ENCODE measurements at regions not wholly inside any gene's neighbourhood (a gene's known extent, or its start where the extent isn't known, plus 50 kb on each side); places are given as distances from the start of the nearest gene placed in this dataset.

- H3K4me1 ChIP-seq = no peaks in the 10 kb centered on the region
- TF ChIP-seq CTCF (IDR thresholded peaks at IDR 0.05) (no peak), POLR2A (IDR thresholded peaks at IDR 0.05) (no peak), POLR2AphosphoS5 (IDR thresholded peaks at IDR 0.05) (no peak)
- no peaks in the 10 kb centered on the region for H3K36me3 ChIP-seq
- H3K9me3 ChIP-seq = peaks cover 0 to 9% of the 10 kb centered on the region in 2 donors
- intact Hi-C loops (cut with DNase I; ENCODE audit: low total_unique reads) = no loop called here
- peaks cover 0 to 4% of the 10 kb centered on the region in 2 donors for H3K27me3 ChIP-seq
- no peak for DNase-seq (ENCODE audit: low spot score in 2 of 2)
- no peak overlapping the region for H3K27ac ChIP-seq
- no peak overlapping the region for H3K4me3 ChIP-seq
Measured at GRCh38 chr21:36554411-36555157, 74.7 kb upstream of the CLDN14 start.

DNA sequence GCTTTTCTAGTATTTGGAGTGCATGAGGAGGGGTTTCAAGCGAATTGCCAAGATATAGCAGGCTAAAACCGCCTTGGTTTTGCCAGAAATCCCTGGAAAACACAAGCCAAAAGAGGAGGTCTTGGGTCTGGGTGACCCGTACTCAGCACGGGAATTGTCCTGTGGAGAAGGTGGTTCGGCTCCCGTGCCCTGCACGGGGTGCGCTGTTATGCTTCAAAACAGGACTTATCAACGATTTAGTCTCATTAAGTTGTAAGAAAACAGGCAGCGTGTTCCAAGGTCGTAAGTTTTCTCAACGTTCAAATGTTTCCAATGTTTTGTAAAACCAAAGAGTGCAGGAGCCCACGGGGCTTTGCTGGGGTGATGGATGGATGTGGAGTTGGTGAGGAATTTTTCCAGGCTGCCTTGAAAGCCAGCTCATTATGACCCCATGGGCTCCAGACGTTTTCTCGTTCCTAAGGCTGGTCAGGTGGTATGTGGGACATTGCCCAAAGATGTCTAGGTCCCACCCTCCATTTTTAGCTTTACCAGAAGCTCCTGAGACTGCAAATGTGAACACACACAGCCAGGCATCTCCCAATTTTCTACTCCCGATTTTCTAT lies 75.4 kb upstream of the CLDN14 start:
- no peak for TF ChIP-seq POLR2AphosphoS5 (IDR thresholded peaks at IDR 0.05)
- no peak for TF ChIP-seq CTCF (IDR thresholded peaks at IDR 0.05)
- Histone ChIP-seq H3K27ac (no peak overlapping the region), H3K9me3 (peaks cover 0 to 9% of the 10 kb centered on the region in 2 donors), H3K4me3 (no peak overlapping the region), H3K36me3 (no peaks in the 10 kb centered on the region), H3K4me1 (no peaks in the 10 kb centered on the region), H3K27me3 (peaks cover 0 to 4% of the 10 kb centered on the region in 2 donors)
- no peak for DNase-seq (ENCODE audit: low spot score in 2 of 2)
- intact Hi-C loops (cut with DNase I; ENCODE audit: low total_unique reads) = no loop called here

GRCh38 chr21:36557316-36557715 lies 77.4 kb upstream of the CLDN14 start:
- peaks cover 0 to 9% of the 10 kb centered on the region in 2 donors for H3K9me3 ChIP-seq
- peaks cover 0 to 4% of the 10 kb centered on the region in 2 donors for H3K27me3 ChIP-seq
- H3K4me1 ChIP-seq = no peaks in the 10 kb centered on the region
- no peak for DNase-seq (ENCODE audit: low spot score in 2 of 2)
- intact Hi-C loops (cut with DNase I; ENCODE audit: low total_unique reads) = no loop called here
- TF ChIP-seq POLR2AphosphoS5 (IDR thresholded peaks at IDR 0.05) (no peak), CTCF (IDR thresholded peaks at IDR 0.05) (no peak), POLR2A (IDR thresholded peaks at IDR 0.05) (no peak)
- H3K4me3 ChIP-seq = no peak overlapping the region
- no peak overlapping the region for H3K27ac ChIP-seq
- H3K36me3 ChIP-seq = no peaks in the 10 kb centered on the region

- no peak for DNase-seq (ENCODE audit: low spot score in 2 of 2)
Measured at GRCh38 chr21:36560933-36561575, 81.1 kb upstream of the CLDN14 start.

More at GRCh38 chr21:36560933-36561575, 81.1 kb upstream of the CLDN14 start:
- Histone ChIP-seq H3K36me3 (no peaks in the 10 kb centered on the region), H3K9me3 (peaks cover 0 to 9% of the 10 kb centered on the region in 2 donors), H3K27ac (no peak overlapping the region), H3K4me3 (no peak overlapping the region), H3K4me1 (no peaks in the 10 kb centered on the region), H3K27me3 (peaks cover 0 to 1% of the 10 kb centered on the region in 2 donors)
- intact Hi-C loops (cut with DNase I; ENCODE audit: low total_unique reads) = loop anchor here (10.0 kb wide), 1 partner anchor 1124 kb away; no protein-coding TSS in a partner anchor
- TF ChIP-seq POLR2A (IDR thresholded peaks at IDR 0.05) (no peak), POLR2AphosphoS5 (IDR thresholded peaks at IDR 0.05) (no peak), CTCF (IDR thresholded peaks at IDR 0.05) (no peak)
